Activated naive CD4-positive, alpha-beta T cell treated with anti-CD3 and anti-CD28 coated beads, Interleukin-2, amount 10 ng/mL, durations not matched to agents 7 days and 5 days (primary cell): ENCODE measurements at regions not wholly inside any gene's neighbourhood (a gene's known extent, or its start where the extent isn't known, plus 50 kb on each side); places are given as distances from the start of the nearest gene placed in this dataset.
"Not testable (repeated sequence)": the region's sequence is repeated elsewhere in the genome, so short reads cannot be mapped to it uniquely, and the experiment has no call there.

Source experiments
- CTCF ChIA-PET: fragments of 350-600 bp; sonication (Branson Sonifier 250); formaldehyde crosslinking; loops from one replicate; lab custom pipeline; 2021; ENCODE audit warnings: antibody characterized with exemption; lab: Charles Lee
- DNase-seq: peaks from one replicate; pipeline ENCODE4 v3.0.0-alpha.2; 2020
- H3K27ac Mint-ChIP-seq: one replicate; pipeline ENCODE4 v1.8.0; 2021; ENCODE audit warnings: mild to moderate bottlenecking, moderate library complexity, mixed read lengths
- H3K27me3 Mint-ChIP-seq: one replicate; pipeline ENCODE4 v1.8.0; 2021; ENCODE audit warnings: mild to moderate bottlenecking, mixed read lengths
- H3K36me3 Mint-ChIP-seq: one replicate; pipeline ENCODE4 v1.8.0; 2021; ENCODE audit warnings: mixed read lengths
- H3K4me1 Mint-ChIP-seq: one replicate; pipeline ENCODE4 v1.8.0; 2021; ENCODE audit warnings: mixed read lengths
- H3K4me3 Mint-ChIP-seq: one replicate; pipeline ENCODE4 v1.8.0; 2021; ENCODE audit warnings: mild to moderate bottlenecking, moderate library complexity, mixed read lengths
- H3K9me3 Mint-ChIP-seq: one replicate; pipeline ENCODE4 v1.8.0; 2021; ENCODE audit warnings: mixed read lengths

GRCh38 chr12:67873355-67873754, 115.9 kb upstream of the IFNG-AS1 start:
- Mint-ChIP-seq H3K4me1 (no peaks in the 10 kb centered on the region), H3K27ac (no peak overlapping the region), H3K27me3 (no peaks in the 10 kb centered on the region), H3K4me3 (no peak overlapping the region), H3K36me3 (no peaks in the 10 kb centered on the region), H3K9me3 (peaks cover 2% of the 10 kb centered on the region)
- no peak for DNase-seq
- CTCF ChIA-PET: interaction anchor here (0.7 kb wide), 1 partner anchor 502 kb away, joined by 3 read pairs; no protein-coding TSS in a partner anchor

- CTCF ChIA-PET: interaction anchor here (0.6 kb wide), 1 partner anchor 148 kb away, joined by 3 read pairs; no protein-coding TSS in a partner anchor
- H3K36me3 Mint-ChIP-seq: no peaks in the 10 kb centered on the region
- DNase-seq: no peak
- H3K27ac Mint-ChIP-seq: no peak overlapping the region
- no peaks in the 10 kb centered on the region for H3K4me1 Mint-ChIP-seq
- peaks cover 2% of the 10 kb centered on the region for H3K9me3 Mint-ChIP-seq
- no peaks in the 10 kb centered on the region for H3K27me3 Mint-ChIP-seq
- H3K4me3 Mint-ChIP-seq: no peak overlapping the region
Observed at GRCh38 chr12:67876305-67876915, 112.8 kb upstream of the IFNG-AS1 start.

GRCh38 chr12:67877727-67878126, 111.5 kb upstream of the IFNG-AS1 start:
- Mint-ChIP-seq H3K27me3 (no peaks in the 10 kb centered on the region), H3K27ac (no peak overlapping the region), H3K36me3 (no peaks in the 10 kb centered on the region), H3K4me1 (no peaks in the 10 kb centered on the region), H3K4me3 (no peak overlapping the region), H3K9me3 (peaks cover 2% of the 10 kb centered on the region)
- no peak for DNase-seq
- CTCF ChIA-PET: no interaction called here

GRCh38 chr12:67879937-67880336, 109.3 kb upstream of the IFNG-AS1 start:
- no peak overlapping the region for H3K27ac Mint-ChIP-seq
- H3K4me3 Mint-ChIP-seq: no peak overlapping the region
- H3K9me3 Mint-ChIP-seq: peaks cover 2% of the 10 kb centered on the region
- no peaks in the 10 kb centered on the region for H3K4me1 Mint-ChIP-seq
- no peaks in the 10 kb centered on the region for H3K36me3 Mint-ChIP-seq
- CTCF ChIA-PET: no interaction called here
- H3K27me3 Mint-ChIP-seq: peaks cover 6% of the 10 kb centered on the region
- DNase-seq: no peak

- Mint-ChIP-seq H3K36me3 (no peaks in the 10 kb centered on the region), H3K4me3 (no peak overlapping the region), H3K27me3 (peaks cover 6% of the 10 kb centered on the region), H3K9me3 (no peaks in the 10 kb centered on the region), H3K4me1 (no peaks in the 10 kb centered on the region), H3K27ac (no peak overlapping the region)
- no peak for DNase-seq
- CTCF ChIA-PET: no interaction called here
Observed at GRCh38 chr12:67881565-67881964, 107.7 kb upstream of the IFNG-AS1 start.

GRCh38 chr12:67884596-67884995, 104.7 kb upstream of the IFNG-AS1 start:
- DNase-seq: no peak
- H3K27me3 Mint-ChIP-seq: peaks cover 6% of the 10 kb centered on the region
- H3K27ac Mint-ChIP-seq: no peak overlapping the region
- CTCF ChIA-PET: no interaction called here
- no peaks in the 10 kb centered on the region for H3K4me1 Mint-ChIP-seq
- H3K36me3 Mint-ChIP-seq: no peaks in the 10 kb centered on the region
- H3K4me3 Mint-ChIP-seq: no peak overlapping the region
- no peaks in the 10 kb centered on the region for H3K9me3 Mint-ChIP-seq

GRCh38 chr12:67885375-67886169, 103.7 kb upstream of the IFNG-AS1 start:
- CTCF ChIA-PET: no interaction called here
- peaks cover 6% of the 10 kb centered on the region for H3K27me3 Mint-ChIP-seq
- H3K27ac Mint-ChIP-seq: no peak overlapping the region
- H3K9me3 Mint-ChIP-seq: no peaks in the 10 kb centered on the region
- DNase-seq: no peak
- H3K36me3 Mint-ChIP-seq: no peaks in the 10 kb centered on the region
- H3K4me1 Mint-ChIP-seq: no peaks in the 10 kb centered on the region
- H3K4me3 Mint-ChIP-seq: no peak overlapping the region

- no peaks in the 10 kb centered on the region for H3K9me3 Mint-ChIP-seq
- H3K4me3 Mint-ChIP-seq: no peak overlapping the region
- peaks cover 6% of the 10 kb centered on the region for H3K27me3 Mint-ChIP-seq
- DNase-seq: no peak
- CTCF ChIA-PET: no interaction called here
- H3K4me1 Mint-ChIP-seq: no peaks in the 10 kb centered on the region
- no peaks in the 10 kb centered on the region for H3K36me3 Mint-ChIP-seq
- no peak overlapping the region for H3K27ac Mint-ChIP-seq
Observed at GRCh38 chr12:67887065-67887464, 102.2 kb upstream of the IFNG-AS1 start.

GRCh38 chr12:67889931-67890330, 99.3 kb upstream of the IFNG-AS1 start:
- Mint-ChIP-seq H3K4me1 (no peaks in the 10 kb centered on the region), H3K9me3 (no peaks in the 10 kb centered on the region), H3K27me3 (no peaks in the 10 kb centered on the region), H3K4me3 (no peak overlapping the region), H3K36me3 (no peaks in the 10 kb centered on the region), H3K27ac (no peak overlapping the region)
- no peak for DNase-seq
- CTCF ChIA-PET: no interaction called here

- Mint-ChIP-seq H3K36me3 (no peaks in the 10 kb centered on the region), H3K4me3 (no peak overlapping the region), H3K27ac (no peak overlapping the region), H3K4me1 (no peaks in the 10 kb centered on the region), H3K27me3 (no peaks in the 10 kb centered on the region), H3K9me3 (no peaks in the 10 kb centered on the region)
- no peak for DNase-seq
- CTCF ChIA-PET: no interaction called here
Observed at GRCh38 chr12:67890726-67891258, 98.5 kb upstream of the IFNG-AS1 start.

GRCh38 chr12:67891596-67891995, 97.7 kb upstream of the IFNG-AS1 start:
- Mint-ChIP-seq H3K27ac (no peak overlapping the region), H3K9me3 (no peaks in the 10 kb centered on the region), H3K27me3 (no peaks in the 10 kb centered on the region), H3K36me3 (no peaks in the 10 kb centered on the region), H3K4me3 (no peak overlapping the region), H3K4me1 (no peaks in the 10 kb centered on the region)
- DNase-seq: no peak
- CTCF ChIA-PET: no interaction called here

GRCh38 chr12:67892259-67893021, 96.8 kb upstream of the IFNG-AS1 start:
- Mint-ChIP-seq H3K27me3 (no peaks in the 10 kb centered on the region), H3K27ac (no peak overlapping the region)
- CTCF ChIA-PET: no interaction called here

GRCh38 chr12:67893022-67893580, 96.1 kb upstream of the IFNG-AS1 start:
- Mint-ChIP-seq H3K27me3 (no peaks in the 10 kb centered on the region), H3K36me3 (no peaks in the 10 kb centered on the region), H3K27ac (no peak overlapping the region), H3K9me3 (no peaks in the 10 kb centered on the region), H3K4me1 (no peaks in the 10 kb centered on the region), H3K4me3 (no peak overlapping the region)
- DNase-seq: no peak
- CTCF ChIA-PET: no interaction called here

More at GRCh38 chr12:67892259-67893021, 96.8 kb upstream of the IFNG-AS1 start:
- no peaks in the 10 kb centered on the region for H3K4me1 Mint-ChIP-seq
- no peaks in the 10 kb centered on the region for H3K36me3 Mint-ChIP-seq
- DNase-seq: no peak
- H3K9me3 Mint-ChIP-seq: no peaks in the 10 kb centered on the region
- no peak overlapping the region for H3K4me3 Mint-ChIP-seq

- H3K27ac Mint-ChIP-seq, H3K4me3 Mint-ChIP-seq, CTCF ChIA-PET, H3K9me3 Mint-ChIP-seq, H3K27me3 Mint-ChIP-seq, H3K36me3 Mint-ChIP-seq, H3K4me1 Mint-ChIP-seq: not testable (repeated sequence)
- DNase-seq: peak; percentile 59
Observed at GRCh38 chr12:67900418-67900817, 88.8 kb upstream of the IFNG-AS1 start.
